WTC11 (cell line): ENCODE measurements at regions not wholly inside any gene's neighbourhood (a gene's known extent, or its start where the extent isn't known, plus 50 kb on each side); places are given as distances from the start of the nearest gene placed in this dataset.

Source experiments
- ATAC-seq: fragments of 200-7000 bp; cut with Tn5 transposase; 2 replicates; pipeline ENCODE4 v1.10.0; 2021; ENCODE audit warnings: mild to moderate bottlenecking, moderate library complexity
- CTCF ChIA-PET: fragments of 300-600 bp; sonication (Branson Sonifier 250); formaldehyde crosslinking; loops from one replicate; lab custom pipeline; 2021; ENCODE audit warnings: antibody characterized with exemption; lab: Charles Lee
- POLR2A ChIA-PET: fragments of 350-600 bp; sonication (Branson Sonifier 250); formaldehyde crosslinking; loops from one replicate; lab custom pipeline; 2021; ENCODE audit warnings: antibody characterized with exemption; lab: Charles Lee
- DNase-seq: peaks from one replicate; pipeline ENCODE4 v3.0.0; 2021; ENCODE audit warnings: low spot score
- H3K27ac Mint-ChIP-seq: 2 replicates; pipeline ENCODE4 v1.8.0; 2021; ENCODE audit warnings: mixed read lengths
- H3K27me3 Mint-ChIP-seq: 2 replicates; pipeline ENCODE4 v1.8.0; 2021; ENCODE audit warnings: low read depth, mild to moderate bottlenecking, moderate library complexity, mixed read lengths
- H3K36me3 Mint-ChIP-seq: 2 replicates; pipeline ENCODE4 v1.8.0; 2021; ENCODE audit warnings: mixed read lengths
- H3K4me1 Mint-ChIP-seq: 2 replicates; pipeline ENCODE4 v1.8.0; 2022; ENCODE audit warnings: mixed read lengths
- H3K4me3 Mint-ChIP-seq: 2 replicates; pipeline ENCODE4 v1.8.0; 2021; ENCODE audit warnings: mild to moderate bottlenecking, moderate library complexity, mixed read lengths
- H3K9me3 Mint-ChIP-seq: 2 replicates; pipeline ENCODE4 v1.8.0; 2021; ENCODE audit warnings: mixed read lengths
- ATF1 ChIP-seq: sonication (generic); formaldehyde crosslinking; IDR thresholded peaks from 2 replicates; pipeline ENCODE4 v1.8.1; 2023; ENCODE audit warnings: mild to moderate bottlenecking, moderate library complexity, missing genetic modification reagents
- CREB1 ChIP-seq: sonication (generic); formaldehyde crosslinking; IDR thresholded peaks from 2 replicates; pipeline ENCODE4 v1.8.0; 2023; ENCODE audit warnings: mild to moderate bottlenecking, missing genetic modification reagents
- ELF4 ChIP-seq: sonication (generic); formaldehyde crosslinking; IDR thresholded peaks from 2 replicates; pipeline ENCODE4 v1.8.1; 2022; ENCODE audit warnings: low read depth, mild to moderate bottlenecking, moderate library complexity, missing genetic modification reagents
- ETV6 ChIP-seq: sonication (generic); formaldehyde crosslinking; IDR thresholded peaks from 2 replicates; pipeline ENCODE4 v1.8.1; 2022; ENCODE audit warnings: mild to moderate bottlenecking, missing genetic modification reagents
- FOXK1 ChIP-seq: sonication (generic); formaldehyde crosslinking; IDR thresholded peaks from 2 replicates; pipeline ENCODE4 v1.8.0; 2022; ENCODE audit warnings: mild to moderate bottlenecking, moderate library complexity, missing genetic modification reagents
- FOXP1 ChIP-seq: sonication (generic); formaldehyde crosslinking; IDR thresholded peaks from 2 replicates; pipeline ENCODE4 v1.8.0; 2022; ENCODE audit warnings: missing genetic modification reagents, mild to moderate bottlenecking, moderate library complexity, borderline replicate concordance
- GABPB1 ChIP-seq: sonication (generic); formaldehyde crosslinking; IDR thresholded peaks from 2 replicates; pipeline ENCODE4 v1.8.1; 2023; ENCODE audit warnings: mild to moderate bottlenecking, missing genetic modification reagents
- JAZF1 ChIP-seq: fragments of 250-450 bp; sonication (Bioruptor Pico); IDR thresholded peaks from 2 replicates; pipeline ENCODE4 v1.9.0; 2021; ENCODE audit warnings: moderate library complexity, mild to moderate bottlenecking, inconsistent platforms
- MLX ChIP-seq: sonication (generic); formaldehyde crosslinking; IDR thresholded peaks from 2 replicates; pipeline ENCODE4 v1.8.1; 2023; ENCODE audit warnings: mild to moderate bottlenecking, missing genetic modification reagents, moderate library complexity
- NFE2L1 ChIP-seq: sonication (generic); formaldehyde crosslinking; IDR thresholded peaks from 2 replicates; pipeline ENCODE4 v1.8.1; 2023; ENCODE audit warnings: missing genetic modification reagents
- NFYB ChIP-seq: sonication (generic); formaldehyde crosslinking; conservative IDR thresholded peaks from 2 replicates; pipeline ENCODE4 v1.8.0; 2022; ENCODE audit warnings: low read depth, missing genetic modification reagents
- PRRX2 ChIP-seq: fragments of 250-450 bp; sonication (Bioruptor Pico); IDR thresholded peaks from 2 replicates; pipeline ENCODE4 v1.8.0; 2021; ENCODE audit warnings: mild to moderate bottlenecking
- SMAD3 ChIP-seq: sonication (generic); formaldehyde crosslinking; IDR thresholded peaks from 2 replicates; pipeline ENCODE4 v1.8.0; 2022; ENCODE audit warnings: missing genetic modification reagents, mild to moderate bottlenecking, borderline replicate concordance
- SOX15 ChIP-seq: fragments of 250-450 bp; sonication (Bioruptor Pico); IDR thresholded peaks from 2 replicates; pipeline ENCODE4 v1.9.0; 2021; ENCODE audit warnings: mild to moderate bottlenecking
- TCF7 ChIP-seq: sonication (generic); formaldehyde crosslinking; IDR thresholded peaks from 2 replicates; pipeline ENCODE4 v1.8.0; 2022; ENCODE audit warnings: mild to moderate bottlenecking, low read depth, missing genetic modification reagents, moderate library complexity
- ZBTB21 ChIP-seq: sonication (generic); formaldehyde crosslinking; IDR thresholded peaks from 2 replicates; pipeline ENCODE4 v1.8.1; 2023; ENCODE audit warnings: mild to moderate bottlenecking, missing genetic modification reagents, borderline replicate concordance
- ZNF219 ChIP-seq: sonication (generic); formaldehyde crosslinking; IDR thresholded peaks from 2 replicates; pipeline ENCODE4 v1.8.0; 2023; ENCODE audit warnings: missing genetic modification reagents, mild to moderate bottlenecking, borderline replicate concordance
- ZNF263 ChIP-seq: sonication (generic); formaldehyde crosslinking; IDR thresholded peaks from 2 replicates; pipeline ENCODE4 v1.8.1; 2022; ENCODE audit warnings: low read depth, mild to moderate bottlenecking, moderate library complexity, missing genetic modification reagents
- ZNF396 ChIP-seq: fragments of 250-450 bp; sonication (Bioruptor Pico); IDR thresholded peaks from 2 replicates; pipeline ENCODE4 v1.8.0; 2021; ENCODE audit warnings: mild to moderate bottlenecking, moderate library complexity, borderline replicate concordance
- TF ChIP-seq, protein P1 (sequence below): fragments of 200-600 bp; IDR thresholded peaks from 2 replicates; pipeline ENCODE4 v1.8.0; 2022; ENCODE audit warnings: antibody characterized with exemption
- TF ChIP-seq, protein P2 (sequence below): sonication (generic); formaldehyde crosslinking; IDR thresholded peaks from 2 replicates; pipeline ENCODE4 v1.8.0; 2022; ENCODE audit warnings: mild to moderate bottlenecking, missing genetic modification reagents
- TF ChIP-seq, protein P3 (sequence below): sonication (generic); formaldehyde crosslinking; IDR thresholded peaks from 2 replicates; pipeline ENCODE4 v1.8.1; 2022; ENCODE audit warnings: mild to moderate bottlenecking, missing genetic modification reagents, moderate library complexity, borderline replicate concordance
- TF ChIP-seq, protein P4 (sequence below): sonication (generic); formaldehyde crosslinking; IDR thresholded peaks from 2 replicates; pipeline ENCODE4 v1.8.1; 2023; ENCODE audit warnings: mild to moderate bottlenecking, missing genetic modification reagents
- TF ChIP-seq, protein P5 (sequence below): fragments of 250-450 bp; sonication (Bioruptor Pico); conservative IDR thresholded peaks from 2 replicates; pipeline ENCODE4 v1.9.0; 2021; ENCODE audit warnings: mild to moderate bottlenecking

DNA sequence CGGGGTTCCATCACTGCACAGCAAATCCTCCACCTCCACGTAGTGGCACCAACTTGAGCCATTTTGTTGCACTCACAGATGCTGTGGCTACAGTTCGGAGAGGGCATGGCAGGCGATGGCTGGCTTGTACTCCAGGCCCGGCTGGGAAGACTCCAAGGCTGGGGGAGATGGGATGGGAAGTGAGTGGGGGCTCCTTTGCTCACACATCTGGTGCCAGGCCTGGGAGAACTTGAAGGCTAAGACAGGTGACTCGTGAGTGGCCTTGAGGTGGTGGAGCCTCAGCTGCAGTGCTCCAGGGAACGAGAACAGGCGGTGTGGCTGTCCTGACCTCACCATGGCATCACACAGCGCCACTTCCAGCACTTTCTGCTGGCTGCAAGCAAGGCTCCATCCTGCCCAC, 87.9 kb downstream of the PLXNA1 start:
- Mint-ChIP-seq H3K9me3 (peaks cover 8% of the 10 kb centered on the region), H3K27me3 (no peaks in the 10 kb centered on the region), H3K36me3 (no peaks in the 10 kb centered on the region), H3K27ac (no peak overlapping the region), H3K4me3 (no peak overlapping the region), H3K4me1 (no peaks in the 10 kb centered on the region)
- DNase-seq (no peak), ATAC-seq (no peak)
- TF ChIP-seq, protein P1, sequence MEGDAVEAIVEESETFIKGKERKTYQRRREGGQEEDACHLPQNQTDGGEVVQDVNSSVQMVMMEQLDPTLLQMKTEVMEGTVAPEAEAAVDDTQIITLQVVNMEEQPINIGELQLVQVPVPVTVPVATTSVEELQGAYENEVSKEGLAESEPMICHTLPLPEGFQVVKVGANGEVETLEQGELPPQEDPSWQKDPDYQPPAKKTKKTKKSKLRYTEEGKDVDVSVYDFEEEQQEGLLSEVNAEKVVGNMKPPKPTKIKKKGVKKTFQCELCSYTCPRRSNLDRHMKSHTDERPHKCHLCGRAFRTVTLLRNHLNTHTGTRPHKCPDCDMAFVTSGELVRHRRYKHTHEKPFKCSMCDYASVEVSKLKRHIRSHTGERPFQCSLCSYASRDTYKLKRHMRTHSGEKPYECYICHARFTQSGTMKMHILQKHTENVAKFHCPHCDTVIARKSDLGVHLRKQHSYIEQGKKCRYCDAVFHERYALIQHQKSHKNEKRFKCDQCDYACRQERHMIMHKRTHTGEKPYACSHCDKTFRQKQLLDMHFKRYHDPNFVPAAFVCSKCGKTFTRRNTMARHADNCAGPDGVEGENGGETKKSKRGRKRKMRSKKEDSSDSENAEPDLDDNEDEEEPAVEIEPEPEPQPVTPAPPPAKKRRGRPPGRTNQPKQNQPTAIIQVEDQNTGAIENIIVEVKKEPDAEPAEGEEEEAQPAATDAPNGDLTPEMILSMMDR = no peak
- TF ChIP-seq ZNF263 (CRISPR knock-in tag) (no peak), SOX15 (no peak), NFE2L1 (CRISPR knock-in tag) (no peak), FOXK1 (no peak), ZBTB21 (CRISPR knock-in tag) (no peak), ZNF396 (CRISPR knock-in tag) (no peak), JAZF1 (CRISPR knock-in tag) (no peak), ZNF219 (CRISPR knock-in tag) (no peak)
- TF ChIP-seq, protein P2, sequence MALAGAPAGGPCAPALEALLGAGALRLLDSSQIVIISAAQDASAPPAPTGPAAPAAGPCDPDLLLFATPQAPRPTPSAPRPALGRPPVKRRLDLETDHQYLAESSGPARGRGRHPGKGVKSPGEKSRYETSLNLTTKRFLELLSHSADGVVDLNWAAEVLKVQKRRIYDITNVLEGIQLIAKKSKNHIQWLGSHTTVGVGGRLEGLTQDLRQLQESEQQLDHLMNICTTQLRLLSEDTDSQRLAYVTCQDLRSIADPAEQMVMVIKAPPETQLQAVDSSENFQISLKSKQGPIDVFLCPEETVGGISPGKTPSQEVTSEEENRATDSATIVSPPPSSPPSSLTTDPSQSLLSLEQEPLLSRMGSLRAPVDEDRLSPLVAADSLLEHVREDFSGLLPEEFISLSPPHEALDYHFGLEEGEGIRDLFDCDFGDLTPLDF = no peak
- POLR2A ChIA-PET = no interaction called here
- CTCF ChIA-PET = interaction anchor here (1.2 kb wide), 1 partner anchor 13 kb away, joined by 3 read pairs; no protein-coding TSS in a partner anchor

DNA sequence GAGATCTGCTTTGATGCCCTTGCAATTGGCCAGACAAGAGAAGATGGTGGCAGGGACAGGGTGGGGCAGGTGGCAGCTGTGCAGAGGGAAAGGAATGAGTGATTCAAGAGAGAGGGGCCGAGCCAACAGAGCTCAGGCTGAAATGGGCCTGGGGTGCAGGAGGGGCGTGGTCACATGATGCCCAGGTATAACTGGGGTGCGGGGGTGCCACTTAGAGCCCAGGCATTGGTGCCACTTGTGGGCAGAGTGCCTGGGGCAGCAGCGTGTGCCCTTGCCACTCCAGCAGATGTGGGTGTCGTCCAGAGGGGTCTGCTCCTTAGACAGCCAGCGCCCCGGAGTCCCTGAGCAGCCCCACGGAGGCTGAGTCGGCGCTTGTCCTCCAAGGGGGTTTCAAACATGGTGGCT, 88.7 kb downstream of the PLXNA1 start:
- ChIA-PET CTCF (interaction anchor here (0.6 to 1.2 kb wide), 3 partner anchors 12 to 945 kb away, joined by 3 read pairs; no protein-coding TSS in a partner anchor), POLR2A (no interaction called here)
- Mint-ChIP-seq H3K27me3 (no peaks in the 10 kb centered on the region), H3K27ac (no peak overlapping the region), H3K9me3 (peaks cover 10% of the 10 kb centered on the region), H3K4me1 (no peaks in the 10 kb centered on the region), H3K4me3 (no peak overlapping the region), H3K36me3 (no peaks in the 10 kb centered on the region)
- DNase-seq (no peak), ATAC-seq (no peak)
- TF ChIP-seq NFYB (CRISPR knock-in tag) (no peak), ZNF263 (CRISPR knock-in tag) (no peak), ELF4 (CRISPR knock-in tag) (no peak), PRRX2 (CRISPR knock-in tag) (no peak), ETV6 (no peak), ATF1 (CRISPR knock-in tag) (no peak), TCF7 (CRISPR knock-in tag) (no peak), CREB1 (no peak), FOXP1 (CRISPR knock-in tag) (no peak), GABPB1 (CRISPR knock-in tag) (no peak), MLX (CRISPR knock-in tag) (no peak), SMAD3 (CRISPR knock-in tag) (no peak)
- TF ChIP-seq, protein P3, sequence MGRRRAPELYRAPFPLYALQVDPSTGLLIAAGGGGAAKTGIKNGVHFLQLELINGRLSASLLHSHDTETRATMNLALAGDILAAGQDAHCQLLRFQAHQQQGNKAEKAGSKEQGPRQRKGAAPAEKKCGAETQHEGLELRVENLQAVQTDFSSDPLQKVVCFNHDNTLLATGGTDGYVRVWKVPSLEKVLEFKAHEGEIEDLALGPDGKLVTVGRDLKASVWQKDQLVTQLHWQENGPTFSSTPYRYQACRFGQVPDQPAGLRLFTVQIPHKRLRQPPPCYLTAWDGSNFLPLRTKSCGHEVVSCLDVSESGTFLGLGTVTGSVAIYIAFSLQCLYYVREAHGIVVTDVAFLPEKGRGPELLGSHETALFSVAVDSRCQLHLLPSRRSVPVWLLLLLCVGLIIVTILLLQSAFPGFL (CRISPR knock-in tag) = no peak
- TF ChIP-seq, protein P2 = no peak
- TF ChIP-seq, protein P4, sequence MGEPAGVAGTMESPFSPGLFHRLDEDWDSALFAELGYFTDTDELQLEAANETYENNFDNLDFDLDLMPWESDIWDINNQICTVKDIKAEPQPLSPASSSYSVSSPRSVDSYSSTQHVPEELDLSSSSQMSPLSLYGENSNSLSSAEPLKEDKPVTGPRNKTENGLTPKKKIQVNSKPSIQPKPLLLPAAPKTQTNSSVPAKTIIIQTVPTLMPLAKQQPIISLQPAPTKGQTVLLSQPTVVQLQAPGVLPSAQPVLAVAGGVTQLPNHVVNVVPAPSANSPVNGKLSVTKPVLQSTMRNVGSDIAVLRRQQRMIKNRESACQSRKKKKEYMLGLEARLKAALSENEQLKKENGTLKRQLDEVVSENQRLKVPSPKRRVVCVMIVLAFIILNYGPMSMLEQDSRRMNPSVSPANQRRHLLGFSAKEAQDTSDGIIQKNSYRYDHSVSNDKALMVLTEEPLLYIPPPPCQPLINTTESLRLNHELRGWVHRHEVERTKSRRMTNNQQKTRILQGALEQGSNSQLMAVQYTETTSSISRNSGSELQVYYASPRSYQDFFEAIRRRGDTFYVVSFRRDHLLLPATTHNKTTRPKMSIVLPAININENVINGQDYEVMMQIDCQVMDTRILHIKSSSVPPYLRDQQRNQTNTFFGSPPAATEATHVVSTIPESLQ = no peak
- TF ChIP-seq, protein P5, sequence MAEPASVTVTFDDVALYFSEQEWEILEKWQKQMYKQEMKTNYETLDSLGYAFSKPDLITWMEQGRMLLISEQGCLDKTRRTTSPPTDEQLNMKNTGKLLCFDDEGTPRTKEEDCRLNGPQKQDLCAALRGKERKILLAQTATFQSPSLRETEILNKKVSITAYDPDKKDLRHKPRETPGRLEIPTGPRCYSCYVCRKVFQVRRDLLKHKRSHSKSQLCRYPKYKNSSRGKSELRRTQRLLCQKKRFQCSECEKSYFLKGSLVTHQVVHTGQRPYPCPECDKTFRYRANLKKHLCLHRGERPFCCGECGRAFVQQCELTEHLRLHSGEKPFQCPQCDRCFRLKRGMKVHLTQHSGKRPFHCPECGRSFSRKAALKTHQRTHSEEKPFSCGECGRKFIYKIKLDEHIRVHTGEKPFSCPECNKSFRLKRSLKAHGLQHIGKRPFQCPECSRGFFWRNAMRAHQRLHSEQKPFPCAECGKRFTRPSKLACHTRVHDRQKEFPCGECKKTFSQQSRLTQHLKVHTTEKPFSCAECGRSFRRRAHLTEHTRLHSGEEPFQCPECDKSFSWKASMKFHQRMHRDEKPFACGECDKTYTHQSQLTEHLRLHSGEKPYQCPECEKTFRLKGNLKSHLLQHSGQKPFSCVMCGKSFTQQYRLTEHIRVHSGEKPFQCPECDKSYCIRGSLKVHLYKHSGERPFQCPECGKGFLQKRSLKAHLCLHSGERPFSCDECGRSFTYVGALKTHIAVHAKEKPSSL (CRISPR knock-in tag) = no peak
